T-helper 1 cell treated with Interleukin-12 subunit alpha and Interleukin-12 subunit beta and Interleukin-4 antibody, amounts not matched to agents 30 ng/mL and 1 ng/mL, for 36 hours (primary cell): ENCODE measurements at regions not wholly inside any gene's neighbourhood (a gene's known extent, or its start where the extent isn't known, plus 50 kb on each side); places are given as distances from the start of the nearest gene placed in this dataset.

Experiments
- intact Hi-C: fragments of 100-400 bp; cut with micrococcal nuclease; formaldehyde crosslinking; loops from one replicate; pipeline ENCODE4 v1.15.1; 2024

- intact Hi-C loops: no loop called here
These were observed 173.8 kb upstream of the PITX1 start for GRCh38 chr5:135207866-135208265.

- intact Hi-C loops: no loop called here
These were observed 172.8 kb upstream of the PITX1 start for GRCh38 chr5:135206862-135207261.

- intact Hi-C loops: no loop called here
These were observed 171.8 kb upstream of the PITX1 start for GRCh38 chr5:135205632-135206349.

- intact Hi-C loops: no loop called here
These were observed 170.1 kb upstream of the PITX1 start for GRCh38 chr5:135204151-135204600.

GRCh38 chr5:135203593-135204036 is 169.6 kb upstream of the PITX1 start:
- intact Hi-C loops: no loop called here

GRCh38 chr5:135203019-135203418 is 169.0 kb upstream of the PITX1 start:
- intact Hi-C loops: no loop called here

GRCh38 chr5:135199919-135200318 is 165.9 kb upstream of the PITX1 start:
- intact Hi-C loops: no loop called here

- intact Hi-C loops: no loop called here
These were observed 162.5 kb upstream of the PITX1 start for GRCh38 chr5:135196483-135196882.

- intact Hi-C loops: no loop called here
These were observed 161.2 kb upstream of the PITX1 start for GRCh38 chr5:135195270-135195608.

- intact Hi-C loops: loop anchor here (5.0 kb wide), 2 partner anchors 162 to 233 kb away; partner anchors contain the start of gene PITX1
These were observed 160.7 kb upstream of the PITX1 start for GRCh38 chr5:135194573-135195269.

- intact Hi-C loops: loop anchor here (5.0 kb wide), 2 partner anchors 162 to 233 kb away; partner anchors contain the start of gene PITX1
These were observed 160.1 kb upstream of the PITX1 start for GRCh38 chr5:135194126-135194488.

GRCh38 chr5:135193213-135194125 is 159.4 kb upstream of the PITX1 start:
- intact Hi-C loops: loop anchor here (5.0 kb wide), 2 partner anchors 161 to 234 kb away; partner anchors contain the start of gene PITX1

- intact Hi-C loops: loop anchor here (5.0 kb wide), 2 partner anchors 160 to 235 kb away; partner anchors contain the start of gene PITX1
These were observed 158.3 kb upstream of the PITX1 start for GRCh38 chr5:135192351-135192750.

GRCh38 chr5:135191084-135191826 is 157.2 kb upstream of the PITX1 start:
- intact Hi-C loops: loop anchor here (1.0 to 5.0 kb wide), 6 partner anchors 141 to 453 kb away; partner anchors contain the start of genes CAMLG, PCBD2 and PITX1

- intact Hi-C loops: loop anchor here (1.0 to 5.0 kb wide), 6 partner anchors 142 to 452 kb away; partner anchors contain the start of genes CAMLG, PCBD2 and PITX1
These were observed 156.5 kb upstream of the PITX1 start for GRCh38 chr5:135190416-135191083.

GRCh38 chr5:135189024-135189423 is 155.0 kb upstream of the PITX1 start:
- intact Hi-C loops: no loop called here

- intact Hi-C loops: no loop called here
These were observed 154.3 kb upstream of the PITX1 start for GRCh38 chr5:135188233-135188914.

GRCh38 chr5:135186662-135187522 is 152.9 kb upstream of the PITX1 start:
- intact Hi-C loops: no loop called here
